Thyroid gland (tissue), 4 donors: ENCODE measurements at regions not wholly inside any gene's neighbourhood (a gene's known extent, or its start where the extent isn't known, plus 50 kb on each side); places are given as distances from the start of the nearest gene placed in this dataset.

Experiments
- DNase-seq, 2 donors: peaks; one replicate each; pipeline ENCODE4 v3.0.0-alpha.2; 2019
- H3K27ac ChIP-seq, 3 donors: fragments of 200-600 bp; sonication (generic); 1 replicate in 2 of 3; 2 replicates in 1 of 3; pipeline ENCODE4 v1.5.1; 2016 to 2019; ENCODE audit warnings: mild to moderate bottlenecking in 1 of 3, moderate library complexity in 1 of 3
- H3K27me3 ChIP-seq: fragments of 200-600 bp; sonication (generic); one replicate; pipeline ENCODE4 v1.5.1; 2019
- H3K36me3 ChIP-seq, 2 donors: fragments of 200-600 bp; sonication (generic); one replicate each; pipeline ENCODE4 v1.5.1; 2016 to 2019
- H3K4me1 ChIP-seq, 2 donors: fragments of 200-600 bp; sonication (generic); one replicate each; pipeline ENCODE4 v1.5.1; 2017 to 2019
- H3K4me3 ChIP-seq, 3 donors: fragments of 200-600 bp; sonication (generic); replicated peaks in 1 of 3; 1 replicate in 2 of 3; 2 replicates in 1 of 3; pipeline ENCODE4 v1.5.1; 2016; ENCODE audit warnings: mild to moderate bottlenecking in 1 of 3
- H3K9me3 ChIP-seq: fragments of 200-600 bp; sonication (generic); one replicate; pipeline ENCODE4 v1.5.1; 2017
- POLR2A ChIP-seq, 2 donors: fragments of 450-650 bp; IDR thresholded peaks; one replicate each; pipeline ENCODE4 v1.6.1; 2017; ENCODE audit warnings: antibody characterized with exemption in 2 of 2, mild to moderate bottlenecking in 2 of 2, moderate library complexity in 1 of 2
- WGBS, 2 donors: methylation state at CpG; one replicate each; pipeline ENCODE4 v1.1.5; 2017; 5-methylcytosine and 5-hydroxymethylcytosine counted together
- intact Hi-C: fragments of 100-400 bp; cut with DNase I; formaldehyde crosslinking; loops from one replicate; pipeline ENCODE4 v1.15.1; 2023
- TF ChIP-seq, protein P1 (sequence below), 6 experiments: fragments of 200-600 bp in 3 of 6; fragments of 450-650 bp in 3 of 6; sonication (generic) in 3 of 6; IDR thresholded peaks; one replicate each; pipeline ENCODE4 v1.5.1; 2016 to 2019; ENCODE audit warnings: antibody characterized with exemption in 6 of 6, mild to moderate bottlenecking in 2 of 6, inconsistent platforms in 1 of 6, moderate library complexity in 1 of 6

- Histone ChIP-seq H3K4me3 (no peak overlapping the region), H3K36me3 (no peaks in the 10 kb centered on the region), H3K27ac (no peak overlapping the region), H3K9me3 (no peaks in the 10 kb centered on the region), H3K4me1 (no peaks in the 10 kb centered on the region), H3K27me3 (no peaks in the 10 kb centered on the region)
- no peak for TF ChIP-seq POLR2A (IDR thresholded peaks at IDR 0.05)
- TF ChIP-seq, protein P1, sequence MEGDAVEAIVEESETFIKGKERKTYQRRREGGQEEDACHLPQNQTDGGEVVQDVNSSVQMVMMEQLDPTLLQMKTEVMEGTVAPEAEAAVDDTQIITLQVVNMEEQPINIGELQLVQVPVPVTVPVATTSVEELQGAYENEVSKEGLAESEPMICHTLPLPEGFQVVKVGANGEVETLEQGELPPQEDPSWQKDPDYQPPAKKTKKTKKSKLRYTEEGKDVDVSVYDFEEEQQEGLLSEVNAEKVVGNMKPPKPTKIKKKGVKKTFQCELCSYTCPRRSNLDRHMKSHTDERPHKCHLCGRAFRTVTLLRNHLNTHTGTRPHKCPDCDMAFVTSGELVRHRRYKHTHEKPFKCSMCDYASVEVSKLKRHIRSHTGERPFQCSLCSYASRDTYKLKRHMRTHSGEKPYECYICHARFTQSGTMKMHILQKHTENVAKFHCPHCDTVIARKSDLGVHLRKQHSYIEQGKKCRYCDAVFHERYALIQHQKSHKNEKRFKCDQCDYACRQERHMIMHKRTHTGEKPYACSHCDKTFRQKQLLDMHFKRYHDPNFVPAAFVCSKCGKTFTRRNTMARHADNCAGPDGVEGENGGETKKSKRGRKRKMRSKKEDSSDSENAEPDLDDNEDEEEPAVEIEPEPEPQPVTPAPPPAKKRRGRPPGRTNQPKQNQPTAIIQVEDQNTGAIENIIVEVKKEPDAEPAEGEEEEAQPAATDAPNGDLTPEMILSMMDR (IDR thresholded peaks at IDR 0.05): no peak
- DNase-seq: no peak
- intact Hi-C loops: no loop called here
- WGBS, 2 donors: 44 to 48% methylated on average over 2 of the region's 2 CpGs
These were observed 1442.0 kb downstream of the AACS start for GRCh38 chr12:126507231-126507630.

DNA sequence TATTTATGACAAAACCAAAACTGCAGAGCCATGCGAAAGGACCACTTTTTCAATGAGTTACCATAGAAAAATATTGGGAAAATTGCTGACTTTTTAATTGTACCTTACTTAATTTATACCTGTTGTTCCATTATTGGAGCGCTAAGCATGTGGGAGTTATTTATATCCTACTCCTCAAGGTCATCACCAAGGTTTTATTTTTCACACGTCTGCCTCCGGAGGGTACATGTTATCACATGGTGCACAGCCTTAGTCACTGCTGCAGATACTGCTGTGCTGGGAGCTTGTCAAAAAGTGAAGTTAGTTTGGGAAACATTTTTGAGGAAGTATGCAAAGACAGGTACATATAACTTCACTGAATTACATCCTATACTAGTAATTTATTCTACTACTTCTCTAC lies 1444.3 kb downstream of the AACS start:
- DNase-seq: no peak
- Histone ChIP-seq H3K4me1 (no peaks in the 10 kb centered on the region), H3K27ac (no peak overlapping the region), H3K4me3 (no peak overlapping the region), H3K9me3 (no peaks in the 10 kb centered on the region), H3K36me3 (no peaks in the 10 kb centered on the region), H3K27me3 (no peaks in the 10 kb centered on the region)
- intact Hi-C loops: no loop called here
- TF ChIP-seq POLR2A (IDR thresholded peaks at IDR 0.05): no peak
- TF ChIP-seq, protein P1 (IDR thresholded peaks at IDR 0.05): no peak
- 66 to 67% methylated on average over 4 of the region's 4 CpGs for WGBS, 2 donors

- WGBS, 2 donors: 80 to 83% methylated on average over 5 of the region's 5 CpGs
- Histone ChIP-seq H3K4me1 (no peaks in the 10 kb centered on the region), H3K27ac (no peak overlapping the region), H3K4me3 (no peak overlapping the region), H3K27me3 (no peaks in the 10 kb centered on the region), H3K36me3 (no peaks in the 10 kb centered on the region), H3K9me3 (no peaks in the 10 kb centered on the region)
- no peak for TF ChIP-seq POLR2A (IDR thresholded peaks at IDR 0.05)
- TF ChIP-seq, protein P1 (IDR thresholded peaks at IDR 0.05): no peak
- no peak for DNase-seq
- intact Hi-C loops: no loop called here
These were observed 1445.4 kb downstream of the AACS start for GRCh38 chr12:126510630-126511029.

- Histone ChIP-seq H3K27ac (no peak overlapping the region), H3K27me3 (no peaks in the 10 kb centered on the region), H3K9me3 (no peaks in the 10 kb centered on the region), H3K4me1 (no peaks in the 10 kb centered on the region), H3K4me3 (no peak overlapping the region), H3K36me3 (no peaks in the 10 kb centered on the region)
- intact Hi-C loops: no loop called here
- TF ChIP-seq, protein P1 (IDR thresholded peaks at IDR 0.05): no peak
- TF ChIP-seq POLR2A (IDR thresholded peaks at IDR 0.05): no peak
- no peak for DNase-seq
- 58 to 69% methylated on average over 5 of the region's 5 CpGs for WGBS, 2 donors
These were observed 1448.0 kb downstream of the AACS start for GRCh38 chr12:126512916-126513913.

DNA sequence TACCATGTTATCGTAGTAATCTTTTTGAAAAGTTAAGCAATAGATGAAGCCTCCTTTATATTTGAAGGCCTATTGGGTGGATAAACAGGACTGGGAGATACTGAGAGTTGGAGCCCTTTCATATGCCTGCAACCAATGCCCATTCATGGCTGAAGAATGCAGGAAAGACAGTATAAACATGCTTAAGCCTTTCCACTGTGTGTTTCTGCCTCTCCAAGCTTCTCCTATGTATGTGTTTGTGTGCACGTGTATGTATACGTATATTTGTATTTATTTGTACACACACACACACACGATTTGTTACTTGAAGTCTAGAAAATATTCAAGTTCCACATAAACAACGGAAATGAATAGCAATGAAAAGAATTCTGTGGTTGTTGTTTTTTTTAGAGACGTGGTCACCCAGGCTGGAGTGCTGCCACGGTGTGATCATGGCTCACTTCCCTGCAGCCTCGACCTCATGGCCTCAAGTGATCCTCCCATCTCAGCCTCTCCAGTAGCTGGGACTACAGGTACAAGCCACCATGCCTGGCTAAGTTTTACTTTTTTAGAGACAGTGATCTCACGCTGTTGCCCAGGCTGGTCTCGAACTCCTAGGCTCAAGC lies 1453.5 kb downstream of the AACS start:
- H3K27me3 ChIP-seq: no peaks in the 10 kb centered on the region
- H3K4me1 ChIP-seq: no peaks in the 10 kb centered on the region
- DNase-seq: no peak
- intact Hi-C loops: no loop called here
- no peak overlapping the region for H3K27ac ChIP-seq
- H3K4me3 ChIP-seq: no peak overlapping the region
- no peak for TF ChIP-seq POLR2A (IDR thresholded peaks at IDR 0.05)
- TF ChIP-seq, protein P1 (IDR thresholded peaks at IDR 0.05): no peak
- H3K9me3 ChIP-seq: no peaks in the 10 kb centered on the region
- 78% methylated on average over 10 of the region's 10 CpGs for WGBS, 2 donors
- H3K36me3 ChIP-seq: no peaks in the 10 kb centered on the region
